ENCODE measurements at regions not wholly inside any gene's neighbourhood (a gene's known extent, or its start where the extent isn't known, plus 50 kb on each side); places are given as distances from the start of the nearest gene placed in this dataset.

- Histone ChIP-seq H3K9me3 (no peaks in the 10 kb centered on the region), H3K4me1 (no peaks in the 10 kb centered on the region), H3K36me3 (no peaks in the 10 kb centered on the region), H3K27ac (no peak overlapping the region), H3K27me3 (no peaks in the 10 kb centered on the region), H3K4me3 (no peak overlapping the region)
- TF ChIP-seq POLR2A (IDR thresholded peaks at IDR 0.05) (no peak), CTCF (IDR thresholded peaks at IDR 0.05) (no peak)
- no peak for DNase-seq
- intact Hi-C loops (cut with DNase I; ENCODE audit: low total_unique reads) = no loop called here
These were observed 285.7 kb upstream of the POU3F3 start for GRCh38 chr2:104568247-104568646.

DNA sequence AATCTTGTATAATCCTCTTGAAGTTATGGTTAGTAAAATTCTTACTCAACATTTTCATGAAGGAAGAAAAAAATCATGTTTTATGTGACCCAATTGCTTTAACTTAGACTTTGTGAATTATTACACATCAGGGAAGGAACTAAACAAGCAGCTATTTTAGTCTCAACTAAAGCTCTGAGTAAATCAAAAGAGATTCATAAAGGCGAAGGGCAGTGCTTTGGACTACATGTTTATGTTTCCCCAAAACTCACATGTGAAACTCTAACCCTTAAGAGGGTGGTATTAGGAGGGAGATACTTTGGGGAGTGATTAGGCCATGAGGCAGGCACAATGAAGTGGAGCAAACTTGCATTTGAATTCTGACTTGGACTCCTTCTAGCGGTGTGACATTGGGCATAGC, 283.7 kb upstream of the POU3F3 start:
- no peak overlapping the region for H3K4me3 ChIP-seq
- no peaks in the 10 kb centered on the region for H3K36me3 ChIP-seq
- H3K4me1 ChIP-seq = no peaks in the 10 kb centered on the region
- intact Hi-C loops (cut with DNase I; ENCODE audit: low total_unique reads) = no loop called here
- no peaks in the 10 kb centered on the region for H3K9me3 ChIP-seq
- DNase-seq = no peak
- no peak overlapping the region for H3K27ac ChIP-seq
- no peaks in the 10 kb centered on the region for H3K27me3 ChIP-seq
- TF ChIP-seq POLR2A (IDR thresholded peaks at IDR 0.05) (no peak), CTCF (IDR thresholded peaks at IDR 0.05) (no peak)

- Histone ChIP-seq H3K4me1 (no peaks in the 10 kb centered on the region), H3K9me3 (no peaks in the 10 kb centered on the region), H3K27ac (no peak overlapping the region), H3K27me3 (no peaks in the 10 kb centered on the region), H3K4me3 (no peak overlapping the region), H3K36me3 (no peaks in the 10 kb centered on the region)
- no peak for DNase-seq
- TF ChIP-seq POLR2A (IDR thresholded peaks at IDR 0.05) = no peak
- TF ChIP-seq CTCF (IDR thresholded peaks at IDR 0.05) = no peak
- intact Hi-C loops (cut with DNase I; ENCODE audit: low total_unique reads) = no loop called here
These were observed 281.1 kb upstream of the POU3F3 start for GRCh38 chr2:104572834-104573233.

DNA sequence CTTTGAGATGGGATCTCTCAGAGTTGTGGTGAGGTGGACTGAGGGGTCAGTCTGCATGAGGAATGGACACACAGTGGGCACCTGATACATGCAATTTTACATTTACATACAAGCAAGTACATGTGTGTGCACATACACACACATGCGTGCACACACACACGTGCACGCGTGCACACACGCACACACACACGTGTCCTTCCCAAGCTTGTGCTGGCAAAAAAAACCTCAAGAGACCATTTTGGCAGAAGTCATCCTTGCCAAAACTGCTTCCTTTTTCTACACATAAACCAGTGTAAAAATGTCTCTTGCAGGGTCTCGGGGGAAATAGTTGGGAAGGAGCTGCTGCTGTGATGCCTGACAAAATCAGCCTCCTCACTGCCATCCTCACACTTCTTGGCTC, 279.5 kb upstream of the POU3F3 start:
- DNase-seq = no peak
- H3K4me1 ChIP-seq = no peaks in the 10 kb centered on the region
- TF ChIP-seq POLR2A (IDR thresholded peaks at IDR 0.05) (no peak), CTCF (IDR thresholded peaks at IDR 0.05) (no peak)
- H3K27me3 ChIP-seq = no peaks in the 10 kb centered on the region
- H3K27ac ChIP-seq = no peak overlapping the region
- no peak overlapping the region for H3K4me3 ChIP-seq
- H3K9me3 ChIP-seq = no peaks in the 10 kb centered on the region
- intact Hi-C loops (cut with DNase I; ENCODE audit: low total_unique reads) = no loop called here
- no peaks in the 10 kb centered on the region for H3K36me3 ChIP-seq

DNA sequence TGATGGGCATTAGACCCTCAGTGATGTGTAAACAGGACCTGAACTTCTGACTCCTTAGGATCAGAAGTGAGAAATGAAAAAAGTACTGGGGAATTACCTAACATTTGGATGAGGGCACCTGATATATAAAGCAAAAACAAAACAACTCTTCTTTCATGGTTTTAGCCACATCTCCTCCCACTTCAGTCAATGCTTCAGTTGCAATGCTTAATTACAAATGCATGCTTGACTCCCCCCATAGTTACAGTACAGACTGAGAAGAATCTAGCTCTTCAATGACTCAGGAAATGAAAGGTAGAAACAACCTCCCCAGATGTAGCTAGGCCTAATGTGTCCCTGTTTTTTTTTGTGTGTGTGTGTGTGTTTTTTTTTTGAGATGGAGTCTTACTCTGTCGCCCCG, 276.8 kb upstream of the POU3F3 start:
- Histone ChIP-seq H3K9me3 (no peaks in the 10 kb centered on the region), H3K27ac (no peak overlapping the region), H3K4me1 (no peaks in the 10 kb centered on the region), H3K4me3 (no peak overlapping the region), H3K36me3 (no peaks in the 10 kb centered on the region), H3K27me3 (no peaks in the 10 kb centered on the region)
- intact Hi-C loops (cut with DNase I; ENCODE audit: low total_unique reads) = no loop called here
- no peak for DNase-seq
- TF ChIP-seq CTCF (IDR thresholded peaks at IDR 0.05) = no peak
- TF ChIP-seq POLR2A (IDR thresholded peaks at IDR 0.05) = no peak

All from uterus (tissue), 3 donors.